Loucy (cell line): ENCODE measurements at regions not wholly inside any gene's neighbourhood (a gene's known extent, or its start where the extent isn't known, plus 50 kb on each side); places are given as distances from the start of the nearest gene placed in this dataset.

ENCODE experiments used
- H2AFZ ChIP-seq: fragments of 200-600 bp; sonication (generic); 2 replicates; pipeline ENCODE4 v1.6.0; 2016; ENCODE audit warnings: antibody characterized with exemption, mild to moderate bottlenecking, low read length, moderate library complexity
- H3F3A ChIP-seq: fragments of 200-600 bp; 2 replicates; pipeline ENCODE4 v1.6.0; 2016; ENCODE audit warnings: antibody characterized with exemption, low read depth, mild to moderate bottlenecking
- H3K27me3 ChIP-seq: fragments of 200-600 bp; sonication (generic); 2 replicates; pipeline ENCODE4 v1.6.1; 2014; ENCODE audit warnings: low read length, mild to moderate bottlenecking; ENCODE audit not compliant: insufficient read depth, poor library complexity, severe bottlenecking
- H3K36me3 ChIP-seq: fragments of 200-600 bp; sonication (generic); 2 replicates; pipeline ENCODE4 v1.6.1; 2016; ENCODE audit warnings: low read length; ENCODE audit not compliant: insufficient read depth
- H3K4me1 ChIP-seq: fragments of 200-600 bp; sonication (generic); 2 replicates; pipeline ENCODE4 v1.5.1; 2014; ENCODE audit warnings: low read length, mild to moderate bottlenecking; ENCODE audit not compliant: insufficient read depth, poor library complexity, severe bottlenecking
- H3K4me2 ChIP-seq: fragments of 200-600 bp; sonication (generic); 2 replicates; pipeline ENCODE4 v1.6.0; 2014; ENCODE audit warnings: antibody characterized with exemption, low read length, low read depth, mild to moderate bottlenecking; ENCODE audit not compliant: poor library complexity, severe bottlenecking
- H3K4me3 ChIP-seq: fragments of 200-600 bp; sonication (generic); 2 replicates; pipeline ENCODE4 v1.5.1; 2014; ENCODE audit warnings: low read length, mild to moderate bottlenecking, mixed read lengths; ENCODE audit not compliant: poor library complexity, severe bottlenecking
- H3K79me2 ChIP-seq: fragments of 200-600 bp; sonication (generic); 2 replicates; pipeline ENCODE4 v1.6.1; 2014; ENCODE audit warnings: low read length; ENCODE audit not compliant: insufficient read depth
- H3K9ac ChIP-seq: fragments of 200-600 bp; sonication (generic); 2 replicates; pipeline ENCODE4 v1.6.0; 2014; ENCODE audit warnings: mild to moderate bottlenecking, low read depth, low read length, moderate library complexity; ENCODE audit not compliant: poor library complexity, severe bottlenecking
- H3K9me2 ChIP-seq: fragments of 200-600 bp; sonication (generic); replicated peaks from 2 replicates; pipeline ENCODE4 v1.6.1; 2016; ENCODE audit warnings: low read depth, low read length, mixed read lengths
- H3K9me3 ChIP-seq: fragments of 200-600 bp; sonication (generic); 2 replicates; pipeline ENCODE4 v1.6.1; 2014; ENCODE audit warnings: mild to moderate bottlenecking, antibody characterized with exemption, low read length, low read depth; ENCODE audit not compliant: insufficient read depth
- H4K20me1 ChIP-seq: fragments of 200-600 bp; sonication (generic); 2 replicates; pipeline ENCODE4 v1.6.0; 2014; ENCODE audit warnings: antibody characterized with exemption, low read length, mild to moderate bottlenecking; ENCODE audit not compliant: insufficient read depth, poor library complexity, severe bottlenecking
- CTCF ChIP-seq: fragments of 200-600 bp; sonication (generic); conservative IDR thresholded peaks from 2 replicates; pipeline ENCODE4 v1.5.1; 2014; ENCODE audit warnings: mild to moderate bottlenecking, antibody characterized with exemption, low read length
- EZH2phosphoT487 ChIP-seq: fragments of 200-600 bp; IDR thresholded peaks from 2 replicates; pipeline ENCODE4 v1.6.1; 2018; ENCODE audit warnings: antibody characterized with exemption, mild to moderate bottlenecking, moderate library complexity, borderline replicate concordance

GRCh38 chr12:17810399-17810798 is 279.6 kb downstream of the RERGL start:
- Histone ChIP-seq H3K36me3 (no peaks in the 10 kb centered on the region), H4K20me1 (no peaks in the 10 kb centered on the region), H3K9me2 (no peaks in the 10 kb centered on the region), H3K4me1 (no peaks in the 10 kb centered on the region), H3K4me3 (no peak overlapping the region), H3F3A (no peaks in the 10 kb centered on the region), H3K79me2 (no peaks in the 10 kb centered on the region), H3K4me2 (no peak overlapping the region), H3K9ac (no peak overlapping the region), H3K9me3 (no peaks in the 10 kb centered on the region), H3K27me3 (no peaks in the 10 kb centered on the region), H2AFZ (no peak overlapping the region)
- TF ChIP-seq CTCF: no peak
- TF ChIP-seq EZH2phosphoT487: no peak

GRCh38 chr12:17809206-17809605 is 280.8 kb downstream of the RERGL start:
- Histone ChIP-seq H3K9ac (no peak overlapping the region), H3K9me2 (no peaks in the 10 kb centered on the region), H3K79me2 (no peaks in the 10 kb centered on the region), H3K4me1 (no peaks in the 10 kb centered on the region), H4K20me1 (no peaks in the 10 kb centered on the region), H2AFZ (no peak overlapping the region), H3F3A (no peaks in the 10 kb centered on the region), H3K27me3 (no peaks in the 10 kb centered on the region), H3K9me3 (no peaks in the 10 kb centered on the region), H3K4me3 (no peak overlapping the region), H3K4me2 (no peak overlapping the region), H3K36me3 (no peaks in the 10 kb centered on the region)
- peak; percentile 26; the same call in 1 of the 2 replicates for TF ChIP-seq CTCF
- TF ChIP-seq EZH2phosphoT487: no peak

DNA sequence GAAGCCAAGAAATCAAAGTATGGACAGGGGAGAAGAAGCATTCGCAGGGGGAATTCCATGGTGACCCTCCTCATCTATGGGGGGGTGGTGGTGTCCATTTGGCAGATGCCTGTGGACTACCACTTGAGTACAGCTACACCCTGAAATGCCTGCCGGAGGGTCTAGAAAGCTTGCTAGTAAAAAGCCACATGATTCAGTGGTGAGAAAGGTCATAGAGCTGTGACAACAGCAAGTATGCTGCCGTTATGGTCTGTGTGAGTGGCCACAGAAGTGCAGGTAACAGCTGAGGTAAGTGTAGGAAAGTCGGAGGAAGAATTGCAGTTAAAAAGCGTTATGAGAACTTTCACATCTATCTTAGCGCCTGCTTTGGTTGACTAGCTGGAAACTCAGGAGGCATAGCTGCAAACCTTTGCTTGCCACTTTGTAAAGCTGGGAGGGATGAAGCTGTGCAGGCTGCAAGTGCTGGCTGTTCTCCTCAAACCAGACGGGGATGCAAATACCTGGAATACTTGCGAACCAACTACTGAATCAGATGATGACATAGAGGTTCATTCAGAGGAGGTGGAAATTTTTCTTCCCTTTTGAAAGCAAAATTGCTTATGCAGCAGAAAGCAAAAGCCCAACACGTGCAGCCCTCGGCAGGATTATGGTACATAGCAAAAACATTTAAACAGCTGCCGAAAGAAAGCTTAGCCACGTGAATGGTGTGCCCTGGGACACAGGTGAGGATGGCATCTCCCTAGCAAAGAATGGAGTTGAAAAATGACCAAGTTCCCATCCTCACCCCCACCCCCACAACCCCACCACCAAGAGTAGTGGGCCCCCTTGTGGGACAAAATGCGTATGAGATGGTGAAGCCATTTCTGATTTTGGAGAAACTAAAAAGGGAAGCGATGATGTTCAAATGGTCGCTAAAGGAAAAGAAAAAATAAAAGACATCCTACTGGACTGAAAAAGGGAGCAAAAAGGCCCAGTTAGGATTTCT is 287.0 kb downstream of the RERGL start:
- Histone ChIP-seq H4K20me1 (no peaks in the 10 kb centered on the region), H3K9me2 (no peaks in the 10 kb centered on the region), H3K4me1 (no peaks in the 10 kb centered on the region), H3K4me2 (no peak overlapping the region), H3K36me3 (no peaks in the 10 kb centered on the region), H3K9me3 (no peaks in the 10 kb centered on the region), H3K9ac (no peak overlapping the region), H3K27me3 (no peaks in the 10 kb centered on the region), H3K4me3 (no peak overlapping the region), H3K79me2 (no peaks in the 10 kb centered on the region), H2AFZ (no peak overlapping the region), H3F3A (no peaks in the 10 kb centered on the region)
- TF ChIP-seq CTCF (no peak), EZH2phosphoT487 (no peak)
